H1 (cell line): ENCODE measurements at regions not wholly inside any gene's neighbourhood (a gene's known extent, or its start where the extent isn't known, plus 50 kb on each side); places are given as distances from the start of the nearest gene placed in this dataset.

Experiments
- CTCF ChIA-PET: fragments of 300-600 bp; sonication (Branson Sonifier 250); formaldehyde crosslinking; loops from one replicate; lab custom pipeline; 2021; ENCODE audit not compliant: partially characterized antibody; lab: Charles Lee
- POLR2A ChIA-PET: fragments of 300-600 bp; sonication (Branson Sonifier 250); formaldehyde crosslinking; loops from one replicate; lab custom pipeline; 2021; ENCODE audit warnings: inconsistent platforms; ENCODE audit not compliant: partially characterized antibody; lab: Charles Lee
- DNase-seq, 2 experiments: peaks; one replicate each; pipeline versions ENCODE4 v3.0.0 to v3.0.0-alpha.2; 2010 to 2022; ENCODE audit warnings: low spot score in 2 of 2, low read depth in 1 of 2, mixed read lengths in 1 of 2
- FAIRE-seq: peaks from 2 replicates; lab custom pipeline; 2011; peaks lifted over from hg19 to GRCh38; lab: Jason Lieb, UNC
- H2AFZ ChIP-seq: 2 replicates; pipeline ENCODE4 v1.8.1; 2012; ENCODE audit warnings: low read length, inconsistent platforms
- H2AK5ac ChIP-seq: 2 replicates; pipeline ENCODE4 v1.6.1; 2013; ENCODE audit warnings: low read depth, low read length
- H2BK120ac ChIP-seq: replicated peaks from 2 replicates; pipeline ENCODE3; 2013; ENCODE audit warnings: low read depth, low read length, inconsistent platforms
- H2BK12ac ChIP-seq: 2 replicates; pipeline ENCODE4 v1.6.1; 2013; ENCODE audit warnings: low read depth, low read length
- H2BK15ac ChIP-seq: 2 replicates; pipeline ENCODE4 v1.6.1; 2013; ENCODE audit warnings: low read length
- H2BK20ac ChIP-seq: 2 replicates; pipeline ENCODE4 v1.6.1; 2013; ENCODE audit warnings: low read length
- H2BK5ac ChIP-seq: 2 replicates; pipeline ENCODE4 v1.6.1; 2013; ENCODE audit warnings: low read depth, low read length
- H3K14ac ChIP-seq: 2 replicates; pipeline ENCODE4 v1.6.1; 2013; ENCODE audit warnings: inconsistent platforms; ENCODE audit not compliant: insufficient read length
- H3K18ac ChIP-seq: 2 replicates; pipeline ENCODE4 v1.6.1; 2013; ENCODE audit warnings: low read length; ENCODE audit errors: extremely low read depth
- H3K23ac ChIP-seq: 2 replicates; pipeline ENCODE4 v1.6.1; 2013; ENCODE audit warnings: inconsistent platforms; ENCODE audit not compliant: insufficient read length
- H3K23me2 ChIP-seq: 2 replicates; pipeline ENCODE4 v1.6.1; 2013; ENCODE audit warnings: low read depth, low read length
- H3K27ac ChIP-seq: 2 replicates; pipeline ENCODE4 v1.6.1; 2011; ENCODE audit warnings: low read depth, low read length, inconsistent platforms
- H3K27me3 ChIP-seq, 4 experiments: replicated peaks in 1 of 4; 1 replicate in 1 of 4; 2 replicates in 3 of 4; pipeline versions ENCODE4 v1.6.1 to v1.8.1; 2011 to 2013; ENCODE audit warnings: low read length in 3 of 4, mild to moderate bottlenecking in 3 of 4, inconsistent platforms in 2 of 4, mixed read lengths in 2 of 4, moderate library complexity in 1 of 4; ENCODE audit not compliant: control insufficient read depth in 3 of 4, insufficient read depth in 3 of 4; ENCODE audit errors: extremely low read depth in 1 of 4
- H3K36me3 ChIP-seq, 4 experiments: 2 replicates each; pipeline versions ENCODE4 v1.6.1 to v1.8.1; 2011 to 2013; ENCODE audit warnings: mild to moderate bottlenecking in 4 of 4, low read length in 3 of 4, moderate library complexity in 2 of 4, control low read depth in 1 of 4, inconsistent platforms in 1 of 4; ENCODE audit not compliant: insufficient read depth in 4 of 4, control insufficient read depth in 2 of 4
- H3K4ac ChIP-seq: replicated peaks from 2 replicates; pipeline ENCODE3; 2013; ENCODE audit warnings: low read length, low read depth, mixed read lengths, inconsistent platforms; ENCODE audit not compliant: insufficient read length
- H3K4me1 ChIP-seq, 4 experiments: replicated peaks in 1 of 4; 1 replicate in 1 of 4; 2 replicates in 3 of 4; pipeline versions ENCODE4 v1.6.1 to v1.8.1; 2011 to 2013; ENCODE audit warnings: low read length in 3 of 4, inconsistent platforms in 2 of 4, mixed read lengths in 1 of 4; ENCODE audit not compliant: insufficient read depth in 4 of 4, control insufficient read depth in 3 of 4
- H3K4me2 ChIP-seq, 2 experiments: 2 replicates each; pipeline versions ENCODE4 v1.6.1 to v1.8.1; 2011 to 2013; ENCODE audit warnings: low read depth in 2 of 2, low read length in 2 of 2, control low read depth in 1 of 2, inconsistent platforms in 1 of 2, mild to moderate bottlenecking in 1 of 2; ENCODE audit not compliant: insufficient read depth in 1 of 2
- H3K4me3 ChIP-seq, 4 experiments: fragments of 200-600, 300-600 bp in 1 of 4; sonication (generic), shearing (Covaris generic), sonication (Bioruptor Twin) in 1 of 4; 2 replicates each; pipeline versions ENCODE4 v1.5.1 to v1.8.1; 2011 to 2016; ENCODE audit warnings: low read length in 4 of 4, low read depth in 3 of 4, control low read depth in 2 of 4, inconsistent platforms in 2 of 4, mild to moderate bottlenecking in 2 of 4, mixed read lengths in 1 of 4, moderate library complexity in 1 of 4; ENCODE audit not compliant: insufficient read depth in 2 of 4; ENCODE audit errors: extremely low read depth in 1 of 4
- H3K56ac ChIP-seq: replicated peaks from 2 replicates; pipeline ENCODE3; 2013; ENCODE audit warnings: low read depth, mild to moderate bottlenecking, mixed read lengths, low read length, inconsistent platforms; ENCODE audit not compliant: insufficient read length
- H3K79me1 ChIP-seq: 2 replicates; pipeline ENCODE4 v1.6.1; 2013; ENCODE audit warnings: low read depth, low read length, control low read depth
- H3K79me2 ChIP-seq, 2 experiments: 2 replicates each; pipeline versions ENCODE4 v1.6.1 to v1.8.1; 2012 to 2013; ENCODE audit warnings: low read length in 2 of 2, mild to moderate bottlenecking in 2 of 2, inconsistent platforms in 1 of 2; ENCODE audit not compliant: insufficient read depth in 2 of 2, control insufficient read depth in 1 of 2
- H3K9ac ChIP-seq, 4 experiments: replicated peaks in 1 of 4; 1 replicate in 1 of 4; 2 replicates in 3 of 4; pipeline versions ENCODE4 v1.6.1 to v1.8.1; 2011 to 2013; ENCODE audit warnings: low read depth in 3 of 4, low read length in 3 of 4, control low read depth in 2 of 4, mild to moderate bottlenecking in 2 of 4, moderate library complexity in 2 of 4, inconsistent platforms in 1 of 4; ENCODE audit errors: extremely low read depth in 1 of 4
- H3K9me3 ChIP-seq, 2 experiments: 2 replicates each; pipeline versions ENCODE4 v1.6.1 to v1.8.1; 2012 to 2013; ENCODE audit warnings: mild to moderate bottlenecking in 2 of 2, moderate library complexity in 2 of 2, control low read depth in 1 of 2, inconsistent platforms in 1 of 2, low read depth in 1 of 2, low read length in 1 of 2, mixed read lengths in 1 of 2; ENCODE audit not compliant: insufficient read depth in 2 of 2
- H4K20me1 ChIP-seq, 2 experiments: replicated peaks in 1 of 2; 2 replicates each; pipeline versions ENCODE3 to v1.8.1; 2011 to 2013; ENCODE audit warnings: inconsistent platforms in 2 of 2, low read length in 2 of 2, mild to moderate bottlenecking in 1 of 2; ENCODE audit not compliant: insufficient read depth in 2 of 2, control insufficient read depth in 1 of 2
- H4K5ac ChIP-seq: 2 replicates; pipeline ENCODE4 v1.6.1; 2013; ENCODE audit warnings: low read length, low read depth, mixed read lengths, inconsistent platforms; ENCODE audit not compliant: insufficient read length
- H4K8ac ChIP-seq: 2 replicates; pipeline ENCODE4 v1.8.0; 2013; ENCODE audit warnings: mild to moderate bottlenecking, moderate library complexity, low read length, inconsistent platforms; ENCODE audit not compliant: insufficient read depth; ENCODE audit errors: extremely low read depth
- H4K91ac ChIP-seq: replicated peaks from 2 replicates; pipeline ENCODE3; 2013; ENCODE audit warnings: low read length, mixed read lengths, inconsistent platforms; ENCODE audit not compliant: insufficient read length
- BRCA1 ChIP-seq: IDR thresholded peaks from 2 replicates; pipeline ENCODE4 v1.6.1; 2012; ENCODE audit warnings: low read depth, low read length, improper control_type of control experiment
- E2F6 ChIP-seq: IDR thresholded peaks from 2 replicates; pipeline ENCODE4 v1.6.1; 2012; ENCODE audit warnings: inconsistent platforms
- WGBS, 2 experiments: shearing (Covaris generic) in 1 of 2; methylation state at CpG; one replicate each; pipeline versions ENCODE4 v1.1.6 to v1.1.7; 2013 to 2015; ENCODE audit warnings: low lambda C conversion rate in 2 of 2, mixed read lengths in 2 of 2, inconsistent platforms in 1 of 2, low coverage in 1 of 2, missing lambda C conversion rate in 1 of 2; ENCODE audit not compliant: insufficient replicate concordance in 2 of 2, insufficient coverage in 1 of 2, insufficient read length in 1 of 2; ENCODE audit errors: extremely low coverage in 1 of 2, missing lambda C conversion rate in 1 of 2; 5-methylcytosine and 5-hydroxymethylcytosine counted together

GRCh38 chr2:106614511-106615291 lies 127.5 kb downstream of the CD8B2 start:
- FAIRE-seq: no peak

More at GRCh38 chr2:106614511-106615291, 127.5 kb downstream of the CD8B2 start:
- Histone ChIP-seq H3K79me1 (no peaks in the 10 kb centered on the region), H4K8ac (no peak overlapping the region), H3K4me1 (peaks cover 0 to 5% (median 3%) of the 10 kb centered on the region in 4 experiments; a peak in 4 of 7 replicates), H3K4me2 (no peak overlapping the region), H2BK15ac (no peak overlapping the region), H2BK5ac (no peak overlapping the region), H3K36me3 (no peaks in the 10 kb centered on the region), H3K27me3 (no peaks in the 10 kb centered on the region), H3K56ac (no peak overlapping the region), H3K27ac (no peak overlapping the region), H2BK120ac (no peak overlapping the region), H3K23me2 (no peaks in the 10 kb centered on the region), H3K4me3 (no peak overlapping the region), H3K23ac (no peak overlapping the region), H2BK12ac (no peak overlapping the region), H4K20me1 (no peaks in the 10 kb centered on the region), H3K18ac (no peak overlapping the region), H4K5ac (no peak overlapping the region), H3K9me3 (no peaks in the 10 kb centered on the region; a peak in 1 of 4 replicates), H3K79me2 (no peaks in the 10 kb centered on the region), H3K4ac (no peak overlapping the region), H4K91ac (no peak overlapping the region), H2AK5ac (no peak overlapping the region), H2AFZ (no peak overlapping the region), H3K9ac (no peak overlapping the region), H2BK20ac (no peak overlapping the region), H3K14ac (no peak overlapping the region)
- DNase-seq: no peak
- CTCF ChIA-PET: no interaction called here
- 86% methylated on average over 5 of the region's 5 CpGs; no CpG with 5 or more reads in 1 of the 2 experiments for WGBS, 2 experiments
- TF ChIP-seq E2F6: no peak
- no peak for TF ChIP-seq BRCA1
- POLR2A ChIA-PET: no interaction called here
